Activated CD8-positive, alpha-beta memory T cell treated with anti-CD3 and anti-CD28 coated beads, Interleukin-2, amount 10 ng/mL, durations not matched to agents 7 days and 5 days (primary cell): ENCODE measurements at regions not wholly inside any gene's neighbourhood (a gene's known extent, or its start where the extent isn't known, plus 50 kb on each side); places are given as distances from the start of the nearest gene placed in this dataset.

Experiments
- ATAC-seq: fragments of 150-1000 bp; cut with Tn5 transposase; one replicate; pipeline ENCODE4 v1.10.0; 2021; ENCODE audit warnings: moderate library complexity
- CTCF ChIA-PET: fragments of 350-600 bp; sonication (Branson Sonifier 250); formaldehyde crosslinking; loops from one replicate; lab custom pipeline; 2021; ENCODE audit warnings: antibody characterized with exemption; lab: Charles Lee
- DNase-seq: peaks from one replicate; pipeline ENCODE4 v3.0.0-alpha.2; 2020
- H3K27ac Mint-ChIP-seq: one replicate; pipeline ENCODE4 v1.8.0; 2021; ENCODE audit warnings: mild to moderate bottlenecking, mixed read lengths
- H3K27me3 Mint-ChIP-seq: one replicate; pipeline ENCODE4 v1.8.0; 2021; ENCODE audit warnings: mixed read lengths
- H3K36me3 Mint-ChIP-seq: one replicate; pipeline ENCODE4 v1.8.0; 2021; ENCODE audit warnings: mild to moderate bottlenecking, mixed read lengths
- H3K4me1 Mint-ChIP-seq: one replicate; pipeline ENCODE4 v1.8.0; 2021; ENCODE audit warnings: mixed read lengths
- H3K4me3 Mint-ChIP-seq: one replicate; pipeline ENCODE4 v1.8.0; 2021; ENCODE audit warnings: mild to moderate bottlenecking, moderate library complexity, mixed read lengths
- H3K9me3 Mint-ChIP-seq: one replicate; pipeline ENCODE4 v1.8.0; 2022; ENCODE audit warnings: low read depth, mixed read lengths

- H3K4me3 Mint-ChIP-seq: no peak overlapping the region
- H3K27ac Mint-ChIP-seq: no peak overlapping the region
- H3K36me3 Mint-ChIP-seq: peaks cover 4% of the 10 kb centered on the region
- CTCF ChIA-PET: interaction anchor here (0.8 to 3.1 kb wide), 15 partner anchors 26 to 400 kb away, joined by 3 to 14 read pairs (median 5); partner anchors contain the start of genes ADO, EGR2 and NRBF2
- peak; percentile 90 for ATAC-seq
- peaks cover 21% of the 10 kb centered on the region for H3K4me1 Mint-ChIP-seq
- DNase-seq: peak; percentile 78
- H3K27me3 Mint-ChIP-seq: peaks cover 26% of the 10 kb centered on the region
- no peaks in the 10 kb centered on the region for H3K9me3 Mint-ChIP-seq
Measured at GRCh38 chr10:62732841-62733653, 71.5 kb upstream of the ADO start.

GRCh38 chr10:62733654-62734293 lies 70.7 kb upstream of the ADO start:
- no peak overlapping the region for H3K4me3 Mint-ChIP-seq
- CTCF ChIA-PET: interaction anchor here (0.9 to 3.1 kb wide), 15 partner anchors 35 to 401 kb away, joined by 3 to 14 read pairs (median 5); partner anchors contain the start of genes ADO, EGR2 and NRBF2
- DNase-seq: peak; percentile 80

GRCh38 chr10:62734781-62735463 lies 69.6 kb upstream of the ADO start:
- H3K36me3 Mint-ChIP-seq: peaks cover 4% of the 10 kb centered on the region
- H3K27ac Mint-ChIP-seq: no peak overlapping the region
- no peaks in the 10 kb centered on the region for H3K9me3 Mint-ChIP-seq
- CTCF ChIA-PET: interaction anchor here (0.6 to 3.1 kb wide), 12 partner anchors 10 to 400 kb away, joined by 3 to 14 read pairs (median 4); partner anchors contain the start of genes ADO and EGR2
- H3K4me3 Mint-ChIP-seq: no peak overlapping the region
- ATAC-seq (no peak), DNase-seq (no peak)
- peaks cover 8% of the 10 kb centered on the region for H3K4me1 Mint-ChIP-seq
- peaks cover 22% of the 10 kb centered on the region for H3K27me3 Mint-ChIP-seq

More at GRCh38 chr10:62733654-62734293, 70.7 kb upstream of the ADO start:
- Mint-ChIP-seq H3K9me3 (no peaks in the 10 kb centered on the region), H3K27ac (no peak overlapping the region), H3K4me1 (peaks cover 14% of the 10 kb centered on the region), H3K27me3 (peaks cover 25% of the 10 kb centered on the region), H3K36me3 (peaks cover 4% of the 10 kb centered on the region)
- peak; percentile 28 for ATAC-seq

DNA sequence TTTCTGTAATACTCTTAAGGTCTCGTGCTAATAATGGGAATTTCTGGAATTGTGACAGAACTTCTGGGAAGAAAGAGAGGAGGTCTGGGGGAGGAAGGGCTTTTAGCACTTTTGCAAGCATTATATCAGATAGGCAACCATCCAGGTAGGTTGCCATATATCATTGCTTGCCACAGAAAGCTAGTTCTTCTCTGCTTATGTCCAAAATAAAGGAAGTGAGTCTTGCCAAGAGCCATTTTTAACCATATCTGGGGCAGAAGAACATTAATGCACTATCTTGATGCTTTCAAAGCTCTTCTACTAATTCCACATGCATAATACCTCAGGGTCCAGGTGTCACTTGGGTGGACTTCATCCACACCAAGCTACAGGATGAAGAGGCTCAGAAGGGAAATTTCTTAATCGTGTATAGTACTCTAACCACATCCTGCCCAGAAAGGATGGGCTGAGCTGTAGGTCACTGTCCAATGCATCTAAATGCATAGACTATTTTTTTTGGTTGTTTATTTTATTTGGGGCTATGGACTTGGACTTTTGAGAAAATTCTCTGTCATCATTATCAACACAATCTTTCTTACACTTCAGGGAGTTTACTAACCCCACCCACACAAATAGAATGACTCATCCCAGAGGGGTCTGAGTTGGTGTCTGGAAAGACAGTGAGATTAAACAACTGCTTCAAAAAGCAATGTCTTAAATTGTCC lies 68.9 kb upstream of the ADO start:
- Mint-ChIP-seq H3K27me3 (peaks cover 20% of the 10 kb centered on the region), H3K9me3 (no peaks in the 10 kb centered on the region), H3K27ac (no peak overlapping the region), H3K4me1 (peaks cover 8% of the 10 kb centered on the region), H3K36me3 (peaks cover 4% of the 10 kb centered on the region), H3K4me3 (no peak overlapping the region)
- no peak for ATAC-seq
- CTCF ChIA-PET: interaction anchor here (0.6 to 1.4 kb wide), 7 partner anchors 9 to 97 kb away, joined by 3 to 4 read pairs (median 3); no protein-coding TSS in a partner anchor
- no peak for DNase-seq

DNA sequence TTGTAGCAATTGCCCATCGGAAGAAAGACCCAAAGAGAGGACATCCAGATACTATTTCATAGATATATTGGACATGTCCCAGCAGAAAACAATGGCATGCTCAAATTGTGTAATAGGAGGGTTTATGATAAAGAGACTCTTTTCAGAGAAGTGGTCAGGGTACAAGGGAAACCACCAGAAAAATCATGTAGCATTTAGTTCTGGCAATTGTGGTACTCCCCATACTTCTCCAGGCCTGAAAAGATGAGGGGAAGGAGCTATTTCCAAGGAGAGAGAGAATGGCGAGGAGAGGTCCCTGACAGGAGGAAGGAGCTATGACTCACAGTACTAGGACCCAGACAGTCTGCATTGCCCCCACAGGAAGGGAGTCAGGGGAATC lies 68.4 kb upstream of the ADO start:
- Mint-ChIP-seq H3K27ac (no peak overlapping the region), H3K4me1 (peaks cover 8% of the 10 kb centered on the region), H3K4me3 (no peak overlapping the region), H3K36me3 (peaks cover 4% of the 10 kb centered on the region), H3K9me3 (no peaks in the 10 kb centered on the region), H3K27me3 (peaks cover 16% of the 10 kb centered on the region)
- no peak for ATAC-seq
- CTCF ChIA-PET: interaction anchor here (0.7 to 2.1 kb wide), 5 partner anchors 44 to 98 kb away, joined by 3 to 5 read pairs (median 3); no protein-coding TSS in a partner anchor
- DNase-seq: no peak

DNA sequence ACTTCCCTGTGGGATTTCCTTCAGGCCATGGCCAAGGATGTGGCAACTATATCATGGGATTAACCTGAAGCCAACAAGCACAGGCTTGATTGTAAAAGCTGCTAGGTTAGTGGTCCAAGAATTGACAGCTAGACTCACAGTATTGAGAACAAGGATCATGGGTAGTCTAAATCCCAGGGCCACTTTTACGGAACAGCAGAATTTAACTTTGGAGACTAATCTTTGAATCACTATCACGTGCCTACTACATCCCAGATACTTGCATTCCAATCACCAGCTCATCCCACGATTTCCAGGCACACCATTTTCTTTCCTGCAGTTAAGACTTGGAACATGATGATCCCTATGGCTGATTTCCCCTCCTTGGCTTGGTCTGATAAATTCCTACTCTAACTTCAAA lies 65.6 kb upstream of the ADO start:
- Mint-ChIP-seq H3K4me1 (peaks cover 9% of the 10 kb centered on the region), H3K27me3 (no peaks in the 10 kb centered on the region), H3K27ac (no peak overlapping the region), H3K4me3 (no peak overlapping the region), H3K9me3 (no peaks in the 10 kb centered on the region), H3K36me3 (peaks cover 1% of the 10 kb centered on the region)
- ATAC-seq (no peak), DNase-seq (no peak)
- CTCF ChIA-PET: no interaction called here

DNA sequence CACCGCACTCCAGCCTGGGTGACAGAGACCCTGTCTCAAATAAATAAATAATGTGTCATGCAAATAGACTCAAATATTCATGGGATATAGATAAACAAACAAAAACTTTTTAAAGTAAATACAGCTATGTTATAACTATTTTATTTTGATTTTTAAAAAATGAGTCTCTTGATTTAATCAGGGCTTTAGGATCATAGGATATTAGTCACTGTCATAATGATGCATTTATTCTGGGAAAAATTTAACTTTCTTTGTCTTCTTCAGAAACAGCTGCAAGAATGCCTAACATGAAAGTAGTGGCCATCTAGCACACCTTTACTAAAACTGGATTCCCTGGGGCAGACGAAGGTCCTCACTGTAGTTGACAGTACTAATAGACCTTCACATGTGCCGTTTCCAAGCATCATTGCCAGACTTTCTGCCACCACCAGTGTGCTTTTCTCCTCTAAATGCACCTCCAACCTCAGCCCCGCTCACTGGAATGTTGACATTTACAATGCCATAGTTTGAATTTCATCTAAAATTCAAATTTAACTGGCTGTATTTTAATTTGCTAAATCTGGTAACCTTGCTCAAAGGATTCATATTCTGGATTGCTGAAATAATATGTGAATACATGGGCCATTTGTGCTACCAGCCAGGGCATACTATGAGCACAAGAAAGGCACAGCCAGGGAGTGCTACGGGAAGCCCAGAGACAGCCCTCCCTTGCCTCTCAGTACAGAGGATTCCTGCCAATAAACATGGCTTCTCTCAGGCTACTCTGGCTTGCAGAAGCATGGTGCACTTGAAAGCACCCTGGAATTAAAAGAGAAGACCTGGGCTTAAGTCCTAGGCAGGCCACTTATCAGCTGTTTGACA lies 63.4 kb upstream of the ADO start:
- H3K4me3 Mint-ChIP-seq: no peak overlapping the region
- H3K27ac Mint-ChIP-seq: no peak overlapping the region

DNA sequence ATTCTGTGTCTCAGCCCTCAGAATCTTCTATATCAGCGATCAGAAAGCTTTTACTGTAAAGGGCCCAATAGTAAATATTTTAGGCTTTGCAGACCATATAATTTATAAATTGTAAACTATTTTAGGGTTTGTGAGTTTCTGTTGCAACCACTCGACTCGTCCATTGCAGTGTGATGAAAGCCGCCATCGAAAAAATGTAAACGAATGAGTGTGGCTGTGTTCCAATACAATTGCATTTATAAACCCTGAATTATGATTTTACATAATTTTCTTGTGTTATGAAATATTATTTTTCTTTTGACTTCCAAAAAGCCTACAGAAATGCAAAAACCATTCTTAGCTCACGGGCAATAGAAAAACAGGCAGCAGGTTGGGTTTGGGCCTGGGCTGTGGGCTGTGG lies 62.5 kb upstream of the ADO start:
- Mint-ChIP-seq H3K9me3 (no peaks in the 10 kb centered on the region), H3K27me3 (no peaks in the 10 kb centered on the region), H3K27ac (no peak overlapping the region), H3K4me3 (no peak overlapping the region), H3K4me1 (peaks cover 6% of the 10 kb centered on the region), H3K36me3 (peaks cover 1% of the 10 kb centered on the region)
- CTCF ChIA-PET: no interaction called here
- DNase-seq (no peak), ATAC-seq (no peak)

More for the DNA sequence above, 63.4 kb upstream of the ADO start:
- peaks cover 1% of the 10 kb centered on the region for H3K36me3 Mint-ChIP-seq
- no peak for DNase-seq
- H3K27me3 Mint-ChIP-seq: no peaks in the 10 kb centered on the region
- no peak for ATAC-seq
- CTCF ChIA-PET: no interaction called here
- H3K9me3 Mint-ChIP-seq: no peaks in the 10 kb centered on the region
- peaks cover 9% of the 10 kb centered on the region for H3K4me1 Mint-ChIP-seq

DNA sequence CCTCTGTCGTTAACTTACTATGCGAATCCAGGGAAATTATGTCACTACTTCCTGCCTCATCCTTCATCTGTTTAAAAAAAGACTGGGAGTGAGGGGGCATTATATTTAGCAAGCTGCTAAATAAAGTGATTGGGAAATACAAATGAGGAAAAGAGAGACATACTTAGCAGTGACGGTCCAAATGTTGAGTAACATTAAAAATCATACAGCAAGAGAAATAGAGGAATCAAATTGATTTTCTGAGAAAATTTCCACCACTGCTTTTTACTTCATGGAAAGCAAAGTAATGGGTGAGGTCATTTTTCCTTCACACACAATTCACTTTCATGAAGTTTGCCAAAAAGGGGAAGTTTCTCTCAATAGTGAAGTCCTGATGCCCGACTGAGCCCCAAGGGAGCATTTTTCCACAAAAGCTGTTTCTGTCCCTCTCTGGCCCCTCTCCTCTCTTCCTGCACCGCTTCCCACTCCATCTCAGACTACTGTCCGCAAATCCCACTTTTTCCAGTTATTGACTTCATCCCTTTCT lies 61.9 kb upstream of the ADO start:
- Mint-ChIP-seq H3K36me3 (no peaks in the 10 kb centered on the region), H3K27me3 (no peaks in the 10 kb centered on the region), H3K4me3 (no peak overlapping the region), H3K4me1 (peaks cover 5% of the 10 kb centered on the region), H3K27ac (no peak overlapping the region), H3K9me3 (no peaks in the 10 kb centered on the region)
- CTCF ChIA-PET: no interaction called here
- ATAC-seq (no peak), DNase-seq (no peak)

DNA sequence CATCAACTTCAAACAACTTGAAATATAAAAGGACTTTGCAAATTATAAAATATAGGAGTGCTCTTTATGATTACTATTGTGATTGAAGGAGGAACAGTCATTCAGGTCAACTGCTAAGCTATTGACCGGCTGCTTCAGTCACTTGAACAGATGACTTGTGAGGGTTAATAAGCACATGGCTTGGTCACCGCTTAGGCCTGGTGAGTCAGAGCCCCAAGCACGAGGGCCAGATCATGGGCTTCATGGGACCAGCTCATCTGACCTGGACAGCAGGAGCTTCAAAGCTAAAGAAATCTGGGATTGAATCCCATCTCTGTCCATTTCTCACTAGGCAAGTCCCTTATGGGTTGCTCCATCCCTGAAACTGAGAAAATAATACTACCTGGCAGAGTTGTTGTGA lies 60.4 kb upstream of the ADO start:
- H3K27ac Mint-ChIP-seq: no peak overlapping the region
- no peak overlapping the region for H3K4me3 Mint-ChIP-seq
- no peak for DNase-seq
- no peaks in the 10 kb centered on the region for H3K27me3 Mint-ChIP-seq
- no peaks in the 10 kb centered on the region for H3K36me3 Mint-ChIP-seq
- peaks cover 15% of the 10 kb centered on the region for H3K4me1 Mint-ChIP-seq
- CTCF ChIA-PET: interaction anchor here (1.0 kb wide), 1 partner anchor 9 kb away, joined by 3 read pairs; no protein-coding TSS in a partner anchor
- ATAC-seq: no peak
- no peaks in the 10 kb centered on the region for H3K9me3 Mint-ChIP-seq

DNA sequence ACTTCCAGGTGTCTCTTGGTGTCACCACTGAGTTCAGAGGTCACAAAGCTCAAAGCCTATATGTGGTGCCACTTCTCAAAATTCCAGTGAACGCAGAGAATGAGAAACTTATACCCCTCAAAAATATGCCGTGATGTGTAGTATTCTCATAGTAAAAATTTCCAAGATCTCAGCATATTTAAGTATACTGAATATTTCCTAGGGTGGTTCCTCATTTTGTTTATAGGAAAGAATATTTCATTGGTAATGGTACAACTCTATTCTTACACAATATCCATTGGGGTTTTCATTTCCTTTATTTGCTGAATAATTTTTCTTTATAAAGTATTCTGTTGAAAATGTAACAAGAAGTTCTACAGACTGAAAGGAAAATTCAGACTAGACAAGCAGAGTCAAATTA lies 58.9 kb upstream of the ADO start:
- H3K9me3 Mint-ChIP-seq: no peaks in the 10 kb centered on the region
- H3K36me3 Mint-ChIP-seq: no peaks in the 10 kb centered on the region
- CTCF ChIA-PET: no interaction called here
- H3K27ac Mint-ChIP-seq: no peak overlapping the region
- ATAC-seq (no peak), DNase-seq (no peak)
- no peak overlapping the region for H3K4me3 Mint-ChIP-seq
- no peaks in the 10 kb centered on the region for H3K27me3 Mint-ChIP-seq
- peaks cover 15% of the 10 kb centered on the region for H3K4me1 Mint-ChIP-seq
